SK-N-SH (cell line): ENCODE measurements at regions not wholly inside any gene's neighbourhood (a gene's known extent, or its start where the extent isn't known, plus 50 kb on each side); places are given as distances from the start of the nearest gene placed in this dataset.

Experiments
- CTCF ChIA-PET: fragments of 300-600, 350-600 bp; formaldehyde crosslinking; extraction: SDS; loops from one replicate; lab custom pipeline; 2021; lab: Yijun Ruan, JAX
- POLR2A ChIA-PET: fragments of 350-600 bp; sonication (Branson Sonifier 250); formaldehyde crosslinking; extraction: SDS; loops from one replicate; lab custom pipeline; 2020; ENCODE audit warnings: antibody characterized with exemption, inconsistent platforms; lab: Yijun Ruan, JAX
- DNase-seq: peaks from one replicate; pipeline ENCODE4 v3.0.0; 2012
- H2AFZ ChIP-seq: fragments of 200-600 bp; sonication (generic); 2 replicates; pipeline ENCODE4 v1.8.1; 2016; ENCODE audit warnings: antibody characterized with exemption, mild to moderate bottlenecking, low read depth
- H3F3A ChIP-seq: fragments of 200-600 bp; sonication (generic); replicated peaks from 2 replicates; pipeline ENCODE3; 2016; ENCODE audit warnings: antibody characterized with exemption, mild to moderate bottlenecking; ENCODE audit not compliant: insufficient read depth
- H3K27ac ChIP-seq, 2 experiments: fragments of 200-500 bp in 1 of 2; fragments of 200-600 bp in 1 of 2; sonication (Bioruptor generic) in 1 of 2; sonication (generic), shearing (Covaris generic) in 1 of 2; 2 replicates each; pipeline versions ENCODE4 v1.5.1 to v1.6.1; 2014 to 2016; ENCODE audit warnings: low read depth in 2 of 2, inconsistent platforms in 1 of 2, low read length in 1 of 2, mild to moderate bottlenecking in 1 of 2, mixed read lengths in 1 of 2
- H3K27me3 ChIP-seq: fragments of 200-600 bp; sonication (generic), shearing (Covaris generic); 2 replicates; pipeline ENCODE4 v1.6.1; 2016; ENCODE audit warnings: mixed run types; ENCODE audit not compliant: insufficient read depth
- H3K36me3 ChIP-seq, 2 experiments: fragments of 200-500 bp in 1 of 2; fragments of 200-600 bp in 1 of 2; sonication (Bioruptor generic) in 1 of 2; sonication (generic) in 1 of 2; replicated peaks in 1 of 2; 2 replicates each; pipeline versions ENCODE3 to v1.5.1; 2014 to 2016; ENCODE audit warnings: low read length in 1 of 2, mild to moderate bottlenecking in 1 of 2; ENCODE audit not compliant: insufficient read depth in 2 of 2, control insufficient read depth in 1 of 2
- H3K4me1 ChIP-seq, 2 experiments: fragments of 200-500 bp in 1 of 2; fragments of 200-600 bp in 1 of 2; sonication (Bioruptor generic) in 1 of 2; sonication (generic), shearing (Covaris generic) in 1 of 2; 2 replicates each; pipeline versions ENCODE4 v1.5.1 to v1.6.1; 2014 to 2016; ENCODE audit warnings: low read depth in 1 of 2, low read length in 1 of 2, mixed run types in 1 of 2; ENCODE audit not compliant: insufficient read depth in 2 of 2, control insufficient read depth in 1 of 2
- H3K4me2 ChIP-seq: fragments of 200-600 bp; sonication (generic), shearing (Covaris generic); 2 replicates; pipeline ENCODE4 v1.6.1; 2017; ENCODE audit warnings: mixed run types
- H3K4me3 ChIP-seq, 2 experiments: fragments of 200-500 bp in 1 of 2; fragments of 200-600 bp in 1 of 2; sonication (Bioruptor generic) in 1 of 2; sonication (generic), shearing (Covaris generic) in 1 of 2; 2 replicates each; pipeline versions ENCODE4 v1.5.1 to v1.8.1; 2014 to 2016; ENCODE audit warnings: low read depth in 2 of 2, inconsistent platforms in 1 of 2, low read length in 1 of 2, mild to moderate bottlenecking in 1 of 2, mixed read lengths in 1 of 2, moderate library complexity in 1 of 2
- H3K79me2 ChIP-seq: fragments of 200-600 bp; sonication (generic); 2 replicates; pipeline ENCODE4 v1.8.1; 2017; ENCODE audit warnings: mild to moderate bottlenecking; ENCODE audit not compliant: insufficient read depth
- H3K9ac ChIP-seq: fragments of 200-600 bp; sonication (generic); 2 replicates; pipeline ENCODE4 v1.6.1; 2017; ENCODE audit warnings: mixed run types
- H3K9me2 ChIP-seq: fragments of 200-600 bp; sonication (generic); 2 replicates; pipeline ENCODE4 v1.6.1; 2017; ENCODE audit warnings: mixed run types
- H3K9me3 ChIP-seq: fragments of 200-600 bp; sonication (generic); 2 replicates; pipeline ENCODE4 v1.6.1; 2017; ENCODE audit warnings: mixed run types, mild to moderate bottlenecking, moderate library complexity
- H4K20me1 ChIP-seq: fragments of 200-600 bp; sonication (generic); 2 replicates; pipeline ENCODE4 v1.6.1; 2017; ENCODE audit warnings: mild to moderate bottlenecking, mixed run types; ENCODE audit not compliant: insufficient read depth
- CHD2 ChIP-seq: fragments of 150-350 bp; IDR thresholded peaks from 2 replicates; pipeline ENCODE4 v1.6.1; 2018; ENCODE audit warnings: low read length; ENCODE audit not compliant: partially characterized antibody
- ELF1 ChIP-seq: IDR thresholded peaks from 2 replicates; pipeline ENCODE4 v1.4.0; 2012
- EZH2phosphoT487 ChIP-seq: fragments of 200-600 bp; sonication (generic); IDR thresholded peaks from 2 replicates; pipeline ENCODE4 v1.6.1; 2017; ENCODE audit warnings: low read depth, mixed run types, mild to moderate bottlenecking, antibody characterized with exemption, moderate library complexity, borderline replicate concordance
- FOXJ3 ChIP-seq: sonication (generic); formaldehyde crosslinking; IDR thresholded peaks from 2 replicates; pipeline ENCODE4 v1.5.1; 2020; ENCODE audit warnings: mild to moderate bottlenecking, missing genetic modification reagents
- GATA2 ChIP-seq: sonication (generic); formaldehyde crosslinking; IDR thresholded peaks from 2 replicates; pipeline ENCODE4 v1.5.0; 2020; ENCODE audit warnings: mild to moderate bottlenecking, missing genetic modification reagents
- JUND ChIP-seq: IDR thresholded peaks from 2 replicates; pipeline ENCODE4 v1.4.0; 2012
- MEF2A ChIP-seq: IDR thresholded peaks from 2 replicates; pipeline ENCODE4 v1.4.0; 2012; ENCODE audit warnings: low read depth, borderline replicate concordance
- NRF1 ChIP-seq: IDR thresholded peaks from 2 replicates; pipeline ENCODE4 v1.6.1; 2012; ENCODE audit warnings: low read depth, mild to moderate bottlenecking, low read length
- POLR2AphosphoS5 ChIP-seq: IDR thresholded peaks from 2 replicates; pipeline ENCODE4 v1.6.1; 2012; ENCODE audit warnings: low read depth, low read length
- RCOR1 ChIP-seq: fragments of 150-350 bp; IDR thresholded peaks from 2 replicates; pipeline ENCODE4 v1.6.1; 2017; ENCODE audit warnings: antibody characterized with exemption, low read length
- RFX5 ChIP-seq: IDR thresholded peaks from 2 replicates; pipeline ENCODE4 v1.6.1; 2012; ENCODE audit warnings: mild to moderate bottlenecking, improper control_type of control experiment, low read length
- RXRA ChIP-seq: IDR thresholded peaks from 2 replicates; pipeline ENCODE4 v1.4.0; 2012; ENCODE audit warnings: low read depth, mild to moderate bottlenecking, borderline replicate concordance
- TCF12 ChIP-seq: IDR thresholded peaks from 2 replicates; pipeline ENCODE4 v1.4.0; 2012
- TEAD4 ChIP-seq: IDR thresholded peaks from 2 replicates; pipeline ENCODE4 v1.4.0; 2012; ENCODE audit warnings: mild to moderate bottlenecking, borderline replicate concordance; ENCODE audit not compliant: insufficient read depth
- WGBS: methylation state at CpG from one replicate; pipeline ENCODE4 v1.1.6; 2017; ENCODE audit warnings: low lambda C conversion rate; 5-methylcytosine and 5-hydroxymethylcytosine counted together
- TF ChIP-seq, protein P1 (sequence below): IDR thresholded peaks from 2 replicates; pipeline ENCODE4; 2012
- TF ChIP-seq, protein P2 (sequence below): IDR thresholded peaks from 2 replicates; pipeline ENCODE4 v1.4.0; 2012; ENCODE audit warnings: low read depth
- TF ChIP-seq, protein P3 (sequence below): IDR thresholded peaks from 2 replicates; pipeline ENCODE4 v1.4.0; 2012; ENCODE audit warnings: low read depth, borderline replicate concordance
- TF ChIP-seq, protein P4 (sequence below): fragments of 200-600 bp; sonication (generic); IDR thresholded peaks from 2 replicates; pipeline ENCODE4 v1.6.1; 2017; ENCODE audit warnings: antibody characterized with exemption, mild to moderate bottlenecking, moderate library complexity

DNA sequence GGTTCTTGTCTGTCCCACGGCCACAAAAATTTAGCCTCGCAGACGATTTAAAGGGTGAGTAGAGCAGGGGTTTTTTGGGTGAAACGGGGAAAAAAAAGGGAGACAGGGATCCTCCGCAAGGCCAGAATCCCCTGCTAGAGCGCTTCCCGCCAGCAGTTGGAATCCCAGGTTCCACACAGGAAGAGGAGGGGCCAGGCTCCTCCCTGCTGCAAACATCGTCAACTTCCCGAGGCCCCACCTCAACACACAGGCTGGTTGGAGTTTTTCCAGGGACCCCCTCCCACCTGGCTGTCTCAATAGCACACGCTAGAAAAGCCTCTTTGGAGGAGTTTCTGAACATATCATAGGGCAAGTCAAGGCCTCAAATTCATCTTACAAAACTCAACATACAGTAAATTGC is 112.7 kb downstream of the MTERF1 start:
- Histone ChIP-seq H3K27ac (no peak overlapping the region), H3F3A (no peaks in the 10 kb centered on the region), H3K4me3 (no peak overlapping the region), H3K9ac (no peak overlapping the region), H3K4me2 (no peak overlapping the region), H3K4me1 (no peaks in the 10 kb centered on the region), H3K27me3 (no peaks in the 10 kb centered on the region), H3K9me2 (no peaks in the 10 kb centered on the region), H3K9me3 (no peaks in the 10 kb centered on the region), H2AFZ (no peak overlapping the region), H4K20me1 (no peaks in the 10 kb centered on the region), H3K79me2 (no peaks in the 10 kb centered on the region), H3K36me3 (no peaks in the 10 kb centered on the region)
- no peak for DNase-seq
- 63% methylated on average over 10 of the region's 10 CpGs for WGBS
- TF ChIP-seq JUND (no peak), POLR2AphosphoS5 (no peak), MEF2A (no peak), RCOR1 (no peak), CHD2 (no peak), ELF1 (no peak), NRF1 (no peak), GATA2 (CRISPR knock-in tag) (no peak), RFX5 (no peak), EZH2phosphoT487 (no peak), TCF12 (no peak)
- TF ChIP-seq, protein P1, sequence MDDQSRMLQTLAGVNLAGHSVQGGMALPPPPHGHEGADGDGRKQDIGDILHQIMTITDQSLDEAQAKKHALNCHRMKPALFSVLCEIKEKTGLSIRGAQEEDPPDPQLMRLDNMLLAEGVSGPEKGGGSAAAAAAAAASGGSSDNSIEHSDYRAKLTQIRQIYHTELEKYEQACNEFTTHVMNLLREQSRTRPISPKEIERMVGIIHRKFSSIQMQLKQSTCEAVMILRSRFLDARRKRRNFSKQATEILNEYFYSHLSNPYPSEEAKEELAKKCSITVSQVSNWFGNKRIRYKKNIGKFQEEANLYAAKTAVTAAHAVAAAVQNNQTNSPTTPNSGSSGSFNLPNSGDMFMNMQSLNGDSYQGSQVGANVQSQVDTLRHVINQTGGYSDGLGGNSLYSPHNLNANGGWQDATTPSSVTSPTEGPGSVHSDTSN: no peak
- TF ChIP-seq, protein P2, sequence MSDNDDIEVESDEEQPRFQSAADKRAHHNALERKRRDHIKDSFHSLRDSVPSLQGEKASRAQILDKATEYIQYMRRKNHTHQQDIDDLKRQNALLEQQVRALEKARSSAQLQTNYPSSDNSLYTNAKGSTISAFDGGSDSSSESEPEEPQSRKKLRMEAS: no peak
- TF ChIP-seq, protein P3, sequence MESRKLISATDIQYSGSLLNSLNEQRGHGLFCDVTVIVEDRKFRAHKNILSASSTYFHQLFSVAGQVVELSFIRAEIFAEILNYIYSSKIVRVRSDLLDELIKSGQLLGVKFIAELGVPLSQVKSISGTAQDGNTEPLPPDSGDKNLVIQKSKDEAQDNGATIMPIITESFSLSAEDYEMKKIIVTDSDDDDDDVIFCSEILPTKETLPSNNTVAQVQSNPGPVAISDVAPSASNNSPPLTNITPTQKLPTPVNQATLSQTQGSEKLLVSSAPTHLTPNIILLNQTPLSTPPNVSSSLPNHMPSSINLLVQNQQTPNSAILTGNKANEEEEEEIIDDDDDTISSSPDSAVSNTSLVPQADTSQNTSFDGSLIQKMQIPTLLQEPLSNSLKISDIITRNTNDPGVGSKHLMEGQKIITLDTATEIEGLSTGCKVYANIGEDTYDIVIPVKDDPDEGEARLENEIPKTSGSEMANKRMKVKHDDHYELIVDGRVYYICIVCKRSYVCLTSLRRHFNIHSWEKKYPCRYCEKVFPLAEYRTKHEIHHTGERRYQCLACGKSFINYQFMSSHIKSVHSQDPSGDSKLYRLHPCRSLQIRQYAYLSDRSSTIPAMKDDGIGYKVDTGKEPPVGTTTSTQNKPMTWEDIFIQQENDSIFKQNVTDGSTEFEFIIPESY: no peak
- CTCF ChIA-PET: no interaction called here
- POLR2A ChIA-PET: no interaction called here

DNA sequence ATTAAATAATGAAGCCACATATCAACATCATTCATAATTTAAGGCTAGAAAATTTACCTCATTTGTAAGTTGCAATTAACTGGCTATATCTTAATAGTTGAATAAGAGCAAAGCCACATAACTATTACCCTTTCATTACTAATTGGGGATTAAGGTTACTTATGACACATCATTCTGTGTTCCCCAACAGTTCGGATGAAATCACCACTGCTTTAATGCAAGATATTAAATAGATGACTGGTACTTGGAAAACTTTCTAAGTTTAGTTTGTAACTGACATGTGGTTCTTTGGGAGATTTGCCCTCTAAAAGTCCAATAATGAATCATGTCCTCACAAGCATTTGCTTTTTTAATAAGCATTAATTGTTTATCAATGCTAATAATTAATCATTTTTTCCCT is 109.1 kb downstream of the MTERF1 start:
- 30% methylated on average over 1 of the region's 1 CpG for whole genome bisulfite sequencing
- CTCF ChIA-PET: interaction anchor here (1.9 kb wide), 1 partner anchor 13 kb away, joined by 7 read pairs; no protein-coding TSS in a partner anchor
- no peaks in the 10 kb centered on the region for H3K27me3 ChIP-seq
- H3K9ac ChIP-seq: no peak overlapping the region
- no peak overlapping the region for H2AFZ ChIP-seq
- no peak overlapping the region for H3K4me3 ChIP-seq
- no peaks in the 10 kb centered on the region for H4K20me1 ChIP-seq
- TF ChIP-seq FOXJ3 (CRISPR knock-in tag): no peak
- TF ChIP-seq, protein P3: no peak
- no peak for TF ChIP-seq MEF2A
- TF ChIP-seq EZH2phosphoT487: no peak
- no peak for TF ChIP-seq RXRA
- TF ChIP-seq NRF1: no peak
- TF ChIP-seq, protein P1: no peak
- TF ChIP-seq TEAD4: no peak
- TF ChIP-seq, protein P4, sequence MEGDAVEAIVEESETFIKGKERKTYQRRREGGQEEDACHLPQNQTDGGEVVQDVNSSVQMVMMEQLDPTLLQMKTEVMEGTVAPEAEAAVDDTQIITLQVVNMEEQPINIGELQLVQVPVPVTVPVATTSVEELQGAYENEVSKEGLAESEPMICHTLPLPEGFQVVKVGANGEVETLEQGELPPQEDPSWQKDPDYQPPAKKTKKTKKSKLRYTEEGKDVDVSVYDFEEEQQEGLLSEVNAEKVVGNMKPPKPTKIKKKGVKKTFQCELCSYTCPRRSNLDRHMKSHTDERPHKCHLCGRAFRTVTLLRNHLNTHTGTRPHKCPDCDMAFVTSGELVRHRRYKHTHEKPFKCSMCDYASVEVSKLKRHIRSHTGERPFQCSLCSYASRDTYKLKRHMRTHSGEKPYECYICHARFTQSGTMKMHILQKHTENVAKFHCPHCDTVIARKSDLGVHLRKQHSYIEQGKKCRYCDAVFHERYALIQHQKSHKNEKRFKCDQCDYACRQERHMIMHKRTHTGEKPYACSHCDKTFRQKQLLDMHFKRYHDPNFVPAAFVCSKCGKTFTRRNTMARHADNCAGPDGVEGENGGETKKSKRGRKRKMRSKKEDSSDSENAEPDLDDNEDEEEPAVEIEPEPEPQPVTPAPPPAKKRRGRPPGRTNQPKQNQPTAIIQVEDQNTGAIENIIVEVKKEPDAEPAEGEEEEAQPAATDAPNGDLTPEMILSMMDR: no peak
- no peak for TF ChIP-seq CHD2
- TF ChIP-seq POLR2AphosphoS5: no peak
- H3K4me1 ChIP-seq: no peaks in the 10 kb centered on the region
- H3K27ac ChIP-seq: no peak overlapping the region
- no peak overlapping the region for H3K4me2 ChIP-seq
- H3K79me2 ChIP-seq: no peaks in the 10 kb centered on the region
- H3K9me2 ChIP-seq: no peaks in the 10 kb centered on the region
- H3F3A ChIP-seq: no peaks in the 10 kb centered on the region
- no peak for DNase-seq
- POLR2A ChIA-PET: no interaction called here
- no peaks in the 10 kb centered on the region for H3K9me3 ChIP-seq
- no peaks in the 10 kb centered on the region for H3K36me3 ChIP-seq
